ENCODE measurements at regions not wholly inside any gene's neighbourhood (a gene's known extent, or its start where the extent isn't known, plus 50 kb on each side); places are given as distances from the start of the nearest gene placed in this dataset.

- Histone ChIP-seq H3K36me3 (replicated peaks) (no peaks in the 10 kb centered on the region), H3K4me3 (no peak overlapping the region), H3K27me3 (ENCODE audit: low read depth) (no peaks in the 10 kb centered on the region), H3K4me1 (peaks cover 30% of the 10 kb centered on the region), H3K9me3 (no peaks in the 10 kb centered on the region)
- DNase-seq (ENCODE audit: low spot score in 2 of 2), result no peak
- in situ Hi-C loops (cut with MboI; ENCODE audit: low sequenced_read_pairs), result no loop called here
Observed at GRCh38 chr12:113667676-113668356, 196.1 kb upstream of the LHX5 start.

- H3K9me3 ChIP-seq, result no peaks in the 10 kb centered on the region
- in situ Hi-C loops (cut with MboI; ENCODE audit: low sequenced_read_pairs), result no loop called here
- H3K27me3 ChIP-seq (ENCODE audit: low read depth), result no peaks in the 10 kb centered on the region
- H3K36me3 ChIP-seq (replicated peaks), result no peaks in the 10 kb centered on the region
- H3K4me1 ChIP-seq, result peaks cover 33% of the 10 kb centered on the region
- no peak for DNase-seq (ENCODE audit: low spot score in 2 of 2)
- no peak overlapping the region for H3K4me3 ChIP-seq
Observed at GRCh38 chr12:113667095-113667494, 195.4 kb upstream of the LHX5 start.

GRCh38 chr12:113666223-113666622, 194.6 kb upstream of the LHX5 start:
- Histone ChIP-seq H3K36me3 (replicated peaks) (no peaks in the 10 kb centered on the region), H3K27me3 (ENCODE audit: low read depth) (no peaks in the 10 kb centered on the region), H3K4me1 (peaks cover 33% of the 10 kb centered on the region), H3K9me3 (no peaks in the 10 kb centered on the region), H3K4me3 (no peak overlapping the region)
- no peak for DNase-seq (ENCODE audit: low spot score in 2 of 2)
- in situ Hi-C loops (cut with MboI; ENCODE audit: low sequenced_read_pairs), result no loop called here

GRCh38 chr12:113665457-113665856, 193.8 kb upstream of the LHX5 start:
- no peak for DNase-seq (ENCODE audit: low spot score in 2 of 2)
- peaks cover 33% of the 10 kb centered on the region for H3K4me1 ChIP-seq
- no peak overlapping the region for H3K4me3 ChIP-seq
- H3K36me3 ChIP-seq (replicated peaks), result no peaks in the 10 kb centered on the region
- in situ Hi-C loops (cut with MboI; ENCODE audit: low sequenced_read_pairs), result no loop called here
- H3K27me3 ChIP-seq (ENCODE audit: low read depth), result no peaks in the 10 kb centered on the region
- H3K9me3 ChIP-seq, result no peaks in the 10 kb centered on the region

GRCh38 chr12:113664224-113664681, 192.6 kb upstream of the LHX5 start:
- Histone ChIP-seq H3K4me1 (peaks cover 31% of the 10 kb centered on the region), H3K9me3 (no peaks in the 10 kb centered on the region), H3K27me3 (ENCODE audit: low read depth) (no peaks in the 10 kb centered on the region), H3K36me3 (replicated peaks) (no peaks in the 10 kb centered on the region), H3K4me3 (no peak overlapping the region)
- in situ Hi-C loops (cut with MboI; ENCODE audit: low sequenced_read_pairs), result no loop called here
- DNase-seq (ENCODE audit: low spot score in 2 of 2), result peak; percentile 87 to 94

- Histone ChIP-seq H3K9me3 (no peaks in the 10 kb centered on the region), H3K27me3 (ENCODE audit: low read depth) (no peaks in the 10 kb centered on the region), H3K36me3 (replicated peaks) (no peaks in the 10 kb centered on the region), H3K4me1 (peaks cover 29% of the 10 kb centered on the region), H3K4me3 (no peak overlapping the region)
- DNase-seq (ENCODE audit: low spot score in 2 of 2), result no peak
- in situ Hi-C loops (cut with MboI; ENCODE audit: low sequenced_read_pairs), result no loop called here
Observed at GRCh38 chr12:113663396-113663795, 191.7 kb upstream of the LHX5 start.

- in situ Hi-C loops (cut with MboI; ENCODE audit: low sequenced_read_pairs), result no loop called here
- no peak overlapping the region for H3K4me3 ChIP-seq
- H3K4me1 ChIP-seq, result peaks cover 27% of the 10 kb centered on the region
- H3K36me3 ChIP-seq (replicated peaks), result no peaks in the 10 kb centered on the region
- H3K27me3 ChIP-seq (ENCODE audit: low read depth), result no peaks in the 10 kb centered on the region
- no peaks in the 10 kb centered on the region for H3K9me3 ChIP-seq
- DNase-seq (ENCODE audit: low spot score in 2 of 2), result no peak
Observed at GRCh38 chr12:113660936-113661335, 189.3 kb upstream of the LHX5 start.

- H3K27me3 ChIP-seq (ENCODE audit: low read depth), result no peaks in the 10 kb centered on the region
- no peaks in the 10 kb centered on the region for H3K9me3 ChIP-seq
- in situ Hi-C loops (cut with MboI; ENCODE audit: low sequenced_read_pairs), result no loop called here
- H3K36me3 ChIP-seq (replicated peaks), result no peaks in the 10 kb centered on the region
- DNase-seq (ENCODE audit: low spot score in 2 of 2), result no peak
- H3K4me3 ChIP-seq, result no peak overlapping the region
- peaks cover 17% of the 10 kb centered on the region for H3K4me1 ChIP-seq
Observed at GRCh38 chr12:113659416-113659815, 187.7 kb upstream of the LHX5 start.

- H3K36me3 ChIP-seq (replicated peaks), result no peaks in the 10 kb centered on the region
- no peak overlapping the region for H3K4me3 ChIP-seq
- H3K27me3 ChIP-seq (ENCODE audit: low read depth), result no peaks in the 10 kb centered on the region
- DNase-seq (ENCODE audit: low spot score in 2 of 2), result no peak
- peaks cover 15% of the 10 kb centered on the region for H3K4me1 ChIP-seq
- H3K9me3 ChIP-seq, result no peaks in the 10 kb centered on the region
- in situ Hi-C loops (cut with MboI; ENCODE audit: low sequenced_read_pairs), result no loop called here
Observed at GRCh38 chr12:113659015-113659414, 187.3 kb upstream of the LHX5 start.

GRCh38 chr12:113658006-113658655, 186.5 kb upstream of the LHX5 start:
- DNase-seq (ENCODE audit: low spot score in 2 of 2), result no peak

GRCh38 chr12:113655919-113656318, 184.2 kb upstream of the LHX5 start:
- Histone ChIP-seq H3K4me3 (no peak overlapping the region), H3K9me3 (no peaks in the 10 kb centered on the region), H3K27me3 (ENCODE audit: low read depth) (peaks cover 3% of the 10 kb centered on the region; the same call in 1 of the 2 replicates), H3K4me1 (no peaks in the 10 kb centered on the region), H3K36me3 (replicated peaks) (no peaks in the 10 kb centered on the region)
- in situ Hi-C loops (cut with MboI; ENCODE audit: low sequenced_read_pairs), result no loop called here
- no peak for DNase-seq (ENCODE audit: low spot score in 2 of 2)

More at GRCh38 chr12:113658006-113658655, 186.5 kb upstream of the LHX5 start:
- in situ Hi-C loops (cut with MboI; ENCODE audit: low sequenced_read_pairs), result no loop called here
- Histone ChIP-seq H3K27me3 (ENCODE audit: low read depth) (no peaks in the 10 kb centered on the region), H3K36me3 (replicated peaks) (no peaks in the 10 kb centered on the region), H3K4me1 (peaks cover 6% of the 10 kb centered on the region), H3K9me3 (no peaks in the 10 kb centered on the region), H3K4me3 (no peak overlapping the region)

GRCh38 chr12:113655479-113655878, 183.8 kb upstream of the LHX5 start:
- Histone ChIP-seq H3K36me3 (replicated peaks) (no peaks in the 10 kb centered on the region), H3K4me1 (no peaks in the 10 kb centered on the region), H3K27me3 (ENCODE audit: low read depth) (peaks cover 3% of the 10 kb centered on the region; the same call in 1 of the 2 replicates), H3K9me3 (no peaks in the 10 kb centered on the region), H3K4me3 (no peak overlapping the region)
- no peak for DNase-seq (ENCODE audit: low spot score in 2 of 2)
- in situ Hi-C loops (cut with MboI; ENCODE audit: low sequenced_read_pairs), result no loop called here

- DNase-seq (ENCODE audit: low spot score in 2 of 2), result no peak
- H3K9me3 ChIP-seq, result no peaks in the 10 kb centered on the region
- in situ Hi-C loops (cut with MboI; ENCODE audit: low sequenced_read_pairs), result no loop called here
Observed at GRCh38 chr12:113651662-113652061, 180.0 kb upstream of the LHX5 start.

GRCh38 chr12:113650476-113650875, 178.8 kb upstream of the LHX5 start:
- in situ Hi-C loops (cut with MboI; ENCODE audit: low sequenced_read_pairs), result no loop called here
- Histone ChIP-seq H3K4me1 (no peaks in the 10 kb centered on the region), H3K9me3 (no peaks in the 10 kb centered on the region), H3K36me3 (replicated peaks) (no peaks in the 10 kb centered on the region), H3K4me3 (no peak overlapping the region), H3K27me3 (ENCODE audit: low read depth) (peaks cover 3% of the 10 kb centered on the region; the same call in 1 of the 2 replicates)
- no peak for DNase-seq (ENCODE audit: low spot score in 2 of 2)

More at GRCh38 chr12:113651662-113652061, 180.0 kb upstream of the LHX5 start:
- Histone ChIP-seq H3K4me3 (no peak overlapping the region), H3K27me3 (ENCODE audit: low read depth) (peaks cover 3% of the 10 kb centered on the region; the same call in 1 of the 2 replicates), H3K4me1 (no peaks in the 10 kb centered on the region), H3K36me3 (replicated peaks) (no peaks in the 10 kb centered on the region)

Measured in HAP-1 (cell line).